Neuronal stem cell (in vitro differentiated cells): ENCODE measurements at regions not wholly inside any gene's neighbourhood (a gene's known extent, or its start where the extent isn't known, plus 50 kb on each side); places are given as distances from the start of the nearest gene placed in this dataset.

ENCODE experiments used
- DNase-seq: peaks from one replicate; pipeline ENCODE4 v3.0.0-alpha.2; 2013; ENCODE audit warnings: low spot score
- H2AFZ ChIP-seq: one replicate; pipeline ENCODE4 v1.6.1; 2013; ENCODE audit warnings: mild to moderate bottlenecking, low read length, inconsistent platforms
- H2AK5ac ChIP-seq: 2 replicates; pipeline ENCODE4 v1.6.1; 2013; ENCODE audit warnings: low read depth, mild to moderate bottlenecking, inconsistent platforms, low read length, moderate library complexity, mixed read lengths
- H2BK120ac ChIP-seq: 2 replicates; pipeline ENCODE4 v1.6.1; 2013; ENCODE audit warnings: low read depth, mild to moderate bottlenecking, inconsistent platforms, low read length, moderate library complexity, mixed read lengths
- H2BK12ac ChIP-seq: one replicate; pipeline ENCODE4 v1.6.1; 2013; ENCODE audit warnings: low read length, inconsistent platforms
- H2BK15ac ChIP-seq: 2 replicates; pipeline ENCODE4 v1.6.1; 2013; ENCODE audit warnings: mild to moderate bottlenecking, low read length, inconsistent platforms, mixed read lengths
- H2BK5ac ChIP-seq: one replicate; pipeline ENCODE4 v1.6.1; 2013; ENCODE audit warnings: inconsistent platforms, mild to moderate bottlenecking, low read length, moderate library complexity
- H3K14ac ChIP-seq: one replicate; pipeline ENCODE4 v1.6.1; 2013; ENCODE audit warnings: low read length, inconsistent platforms
- H3K18ac ChIP-seq: 2 replicates; pipeline ENCODE4 v1.6.1; 2013; ENCODE audit warnings: low read length, inconsistent platforms
- H3K23ac ChIP-seq: 2 replicates; pipeline ENCODE4 v1.6.1; 2013; ENCODE audit warnings: low read depth, mild to moderate bottlenecking, mixed read lengths, low read length, inconsistent platforms; ENCODE audit not compliant: poor library complexity
- H3K27ac ChIP-seq: replicated peaks from 3 replicates; pipeline ENCODE4 v1.5.1; 2013; ENCODE audit warnings: low read length, inconsistent platforms
- H3K27me3 ChIP-seq, 3 experiments: 2 replicates each; pipeline ENCODE4 v1.6.1; 2013; ENCODE audit warnings: low read length in 3 of 3, mild to moderate bottlenecking in 2 of 3, inconsistent platforms in 1 of 3, low read depth in 1 of 3, mixed read lengths in 1 of 3, moderate library complexity in 1 of 3; ENCODE audit not compliant: control insufficient read depth in 3 of 3, insufficient read depth in 3 of 3
- H3K36me3 ChIP-seq, 2 donors: replicated peaks in 1 of 2; 2 replicates each; pipeline ENCODE4 v1.6.1; 2013; ENCODE audit warnings: low read length in 2 of 2; ENCODE audit not compliant: control insufficient read depth in 2 of 2, insufficient read depth in 2 of 2
- H3K4ac ChIP-seq: 2 replicates; pipeline ENCODE4 v1.6.1; 2013; ENCODE audit warnings: inconsistent platforms, mild to moderate bottlenecking, low read length, moderate library complexity
- H3K4me1 ChIP-seq, 2 donors: 1 replicate in 1 of 2; 2 replicates in 1 of 2; pipeline ENCODE4 v1.6.1; 2013; ENCODE audit warnings: low read length in 2 of 2, low read depth in 1 of 2; ENCODE audit not compliant: control insufficient read depth in 2 of 2, insufficient read depth in 1 of 2
- H3K4me2 ChIP-seq: one replicate; pipeline ENCODE4 v1.6.1; 2013; ENCODE audit warnings: mild to moderate bottlenecking, low read length, inconsistent platforms; ENCODE audit not compliant: insufficient read depth, poor library complexity, severe bottlenecking
- H3K4me3 ChIP-seq, 2 donors: 2 replicates each; pipeline ENCODE4 v1.5.1; 2013; ENCODE audit warnings: low read length in 2 of 2, mild to moderate bottlenecking in 2 of 2, inconsistent platforms in 1 of 2, moderate library complexity in 1 of 2
- H3K79me1 ChIP-seq: one replicate; pipeline ENCODE4 v1.6.1; 2013; ENCODE audit warnings: low read depth, mild to moderate bottlenecking, inconsistent platforms, low read length, moderate library complexity
- H3K9ac ChIP-seq: one replicate; pipeline ENCODE4 v1.6.1; 2013; ENCODE audit warnings: mild to moderate bottlenecking, low read depth, low read length, inconsistent platforms; ENCODE audit not compliant: poor library complexity
- H3K9me3 ChIP-seq, 2 donors: replicated peaks in 1 of 2; 2 replicates each; pipeline versions ENCODE3 to v1.6.1; 2013; ENCODE audit warnings: low read length in 2 of 2, mild to moderate bottlenecking in 2 of 2, inconsistent platforms in 1 of 2, low read depth in 1 of 2, mixed read lengths in 1 of 2, moderate library complexity in 1 of 2; ENCODE audit not compliant: control insufficient read depth in 2 of 2, insufficient read depth in 1 of 2
- H4K8ac ChIP-seq: one replicate; pipeline ENCODE4 v1.6.1; 2013; ENCODE audit warnings: low read depth, mild to moderate bottlenecking, inconsistent platforms, low read length, moderate library complexity
- H4K91ac ChIP-seq: one replicate; pipeline ENCODE4 v1.6.1; 2013; ENCODE audit warnings: low read length, low read depth, mild to moderate bottlenecking, inconsistent platforms; ENCODE audit not compliant: poor library complexity
- WGBS, 2 donors: extraction: QIAGEN DNeasy Blood & Tissue Kit; methylation state at CpG; one replicate each; pipeline ENCODE4 v1.1.7; 2013; ENCODE audit warnings: missing lambda C conversion rate in 2 of 2, mixed read lengths in 1 of 2; ENCODE audit not compliant: insufficient read length in 2 of 2, insufficient replicate concordance in 1 of 2; ENCODE audit errors: extremely low coverage in 2 of 2; 5-methylcytosine and 5-hydroxymethylcytosine counted together

DNA sequence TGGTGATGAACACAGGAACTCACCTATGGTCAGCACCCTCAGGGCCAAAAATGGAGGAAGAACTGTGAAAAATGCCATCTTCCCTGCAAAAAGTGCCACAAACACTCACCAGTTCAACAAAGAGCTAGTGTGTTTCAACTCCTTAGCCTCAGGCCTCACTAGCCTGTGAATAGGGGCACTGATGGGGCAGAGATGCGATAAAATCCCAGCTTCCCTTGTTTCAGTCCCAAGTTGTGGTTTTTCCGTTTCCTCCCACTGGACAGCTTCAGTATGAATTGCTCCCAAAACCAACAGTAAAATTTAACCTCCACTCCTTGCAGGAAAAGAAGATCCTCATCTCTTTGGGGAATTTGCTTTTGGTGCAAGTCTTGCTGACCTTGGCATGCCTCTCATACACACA is 117.4 kb upstream of the ADAMTS9 start:
- H3K23ac ChIP-seq: no peak overlapping the region
- no peak overlapping the region for H4K91ac ChIP-seq
- no peak overlapping the region for H2BK120ac ChIP-seq
- H3K4ac ChIP-seq: no peak overlapping the region
- no peak overlapping the region for H2BK5ac ChIP-seq
- no peaks in the 10 kb centered on the region for H3K36me3 ChIP-seq
- no peaks in the 10 kb centered on the region for H3K9me3 ChIP-seq
- WGBS, 2 donors: no CpG with 5 or more reads among the region's 2 CpGs
- no peaks in the 10 kb centered on the region for H3K27me3 ChIP-seq
- H3K14ac ChIP-seq: no peak overlapping the region
- H2AK5ac ChIP-seq: no peak overlapping the region
- H3K4me3 ChIP-seq: no peak overlapping the region
- no peak overlapping the region for H3K4me2 ChIP-seq
- no peak overlapping the region for H2BK12ac ChIP-seq
- H3K9ac ChIP-seq: no peak overlapping the region
- H2BK15ac ChIP-seq: no peak overlapping the region
- H3K18ac ChIP-seq: no peak overlapping the region
- peaks cover 0 to 4% of the 10 kb centered on the region in 2 donors for H3K4me1 ChIP-seq
- H3K27ac ChIP-seq: no peak overlapping the region
- no peak for DNase-seq
- H2AFZ ChIP-seq: no peak overlapping the region
- H3K79me1 ChIP-seq: no peaks in the 10 kb centered on the region
- no peak overlapping the region for H4K8ac ChIP-seq

DNA sequence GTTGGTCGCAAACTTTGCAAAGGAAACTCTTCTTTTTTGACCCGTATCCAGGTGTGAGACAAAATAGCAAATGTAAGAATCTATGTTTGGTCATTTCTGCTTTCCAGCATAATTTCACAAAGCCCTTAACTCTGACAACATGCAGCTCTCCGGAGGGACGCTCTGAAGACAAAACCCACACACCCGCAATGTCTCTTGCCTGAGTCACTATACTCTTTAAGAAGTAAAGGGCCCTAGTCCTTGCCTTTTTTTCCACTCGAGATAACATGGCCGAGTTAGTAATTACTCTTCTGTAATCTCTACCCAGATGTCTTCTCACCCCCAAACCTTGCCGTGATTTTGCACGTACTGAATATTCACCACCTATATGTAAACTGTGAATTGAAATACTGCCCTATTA is 115.7 kb upstream of the ADAMTS9 start:
- Histone ChIP-seq H3K4ac (no peak overlapping the region), H3K18ac (no peak overlapping the region), H3K4me3 (no peak overlapping the region), H3K36me3 (no peaks in the 10 kb centered on the region), H4K8ac (no peak overlapping the region), H3K27me3 (no peaks in the 10 kb centered on the region), H4K91ac (no peak overlapping the region), H2BK12ac (no peak overlapping the region), H2BK15ac (no peak overlapping the region), H3K14ac (no peak overlapping the region), H3K9me3 (no peaks in the 10 kb centered on the region), H3K4me1 (peaks cover 0 to 8% of the 10 kb centered on the region in 2 donors), H3K27ac (no peak overlapping the region), H3K79me1 (no peaks in the 10 kb centered on the region), H3K9ac (no peak overlapping the region), H3K4me2 (no peak overlapping the region), H2AK5ac (no peak overlapping the region), H2AFZ (no peak overlapping the region), H2BK120ac (no peak overlapping the region), H3K23ac (no peak overlapping the region), H2BK5ac (no peak overlapping the region)
- no CpG with 5 or more reads among the region's 9 CpGs for WGBS, 2 donors
- DNase-seq: no peak

DNA sequence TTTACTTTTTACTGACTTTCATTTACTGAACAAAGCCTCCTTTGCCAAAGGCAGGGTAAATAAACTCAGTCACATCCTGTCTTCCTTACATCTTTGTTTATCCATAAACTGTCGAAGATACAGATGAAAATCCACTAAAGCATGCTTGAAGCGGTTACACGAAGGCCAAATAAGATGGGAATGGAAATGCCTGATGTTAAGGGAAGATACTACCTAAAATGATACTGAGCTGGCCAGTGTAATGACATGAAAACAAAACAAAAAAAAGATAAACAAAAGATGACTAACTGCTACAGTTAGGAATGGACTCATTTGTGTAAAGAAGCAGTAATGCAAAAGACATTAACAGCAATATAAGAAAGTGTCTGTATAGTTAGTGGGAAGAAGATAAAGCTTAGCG is 114.7 kb upstream of the ADAMTS9 start:
- Histone ChIP-seq H3K9me3 (no peaks in the 10 kb centered on the region), H3K9ac (no peak overlapping the region), H3K79me1 (no peaks in the 10 kb centered on the region), H2BK15ac (no peak overlapping the region), H2BK5ac (no peak overlapping the region), H3K4me3 (no peak overlapping the region), H4K91ac (no peak overlapping the region), H3K36me3 (no peaks in the 10 kb centered on the region), H3K27me3 (no peaks in the 10 kb centered on the region), H2BK12ac (no peak overlapping the region), H3K23ac (no peak overlapping the region), H3K27ac (no peak overlapping the region), H4K8ac (no peak overlapping the region), H3K14ac (no peak overlapping the region), H2BK120ac (no peak overlapping the region), H3K18ac (no peak overlapping the region), H2AFZ (no peak overlapping the region), H2AK5ac (no peak overlapping the region), H3K4ac (no peak overlapping the region), H3K4me1 (peaks cover 0 to 8% of the 10 kb centered on the region in 2 donors), H3K4me2 (no peak overlapping the region)
- no CpG with 5 or more reads among the region's 4 CpGs for WGBS, 2 donors
- DNase-seq: no peak

DNA sequence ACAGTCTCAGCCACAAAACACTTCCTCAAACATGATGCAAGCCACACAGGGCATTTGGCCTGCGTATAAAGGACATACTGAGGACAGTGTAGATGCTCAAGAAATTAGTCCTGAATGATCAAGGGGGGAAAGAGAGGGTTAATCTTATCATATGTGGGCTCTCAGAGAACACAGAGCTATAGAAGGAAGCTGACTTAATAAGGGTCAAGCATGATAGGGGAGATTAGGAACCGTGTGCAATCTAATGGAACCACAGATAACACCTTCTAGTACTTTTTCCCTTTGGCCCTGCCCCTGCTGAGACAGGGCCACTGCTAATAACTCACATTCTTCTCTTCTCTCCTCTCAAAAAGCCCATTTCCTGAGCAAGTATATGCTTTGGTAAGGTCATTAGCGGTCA is 114.1 kb upstream of the ADAMTS9 start:
- Histone ChIP-seq H3K4me3 (no peak overlapping the region), H4K91ac (no peak overlapping the region), H3K27ac (no peak overlapping the region), H3K4me2 (no peak overlapping the region), H2BK15ac (no peak overlapping the region), H2AFZ (no peak overlapping the region), H3K23ac (no peak overlapping the region), H3K9me3 (no peaks in the 10 kb centered on the region), H4K8ac (no peak overlapping the region), H3K9ac (no peak overlapping the region), H2BK12ac (no peak overlapping the region), H3K79me1 (no peaks in the 10 kb centered on the region), H2BK5ac (no peak overlapping the region), H3K4me1 (peaks cover 0 to 8% of the 10 kb centered on the region in 2 donors), H3K27me3 (no peaks in the 10 kb centered on the region), H3K18ac (no peak overlapping the region), H2BK120ac (no peak overlapping the region), H3K4ac (no peak overlapping the region), H3K36me3 (no peaks in the 10 kb centered on the region), H3K14ac (no peak overlapping the region), H2AK5ac (no peak overlapping the region)
- DNase-seq: no peak
- no CpG with 5 or more reads among the region's 3 CpGs for WGBS, 2 donors
